NB4 (cell line): ENCODE measurements at regions not wholly inside any gene's neighbourhood (a gene's known extent, or its start where the extent isn't known, plus 50 kb on each side); places are given as distances from the start of the nearest gene placed in this dataset.

ENCODE experiments used
- DNase-seq: peaks from one replicate; pipeline ENCODE4 v3.0.0; 2010; ENCODE audit warnings: low read depth
- H3K4me3 ChIP-seq: one replicate; pipeline ENCODE4 v1.5.1; 2011; ENCODE audit warnings: mild to moderate bottlenecking, low read depth, low read length, moderate library complexity
- MYC ChIP-seq: IDR thresholded peaks from 2 replicates; pipeline ENCODE4 v1.6.1; 2011; ENCODE audit warnings: low read depth, low read length
- POLR2A ChIP-seq: IDR thresholded peaks from 2 replicates; pipeline ENCODE4 v1.6.1; 2011; ENCODE audit warnings: mild to moderate bottlenecking; ENCODE audit not compliant: insufficient read length; ENCODE audit errors: extremely low read depth
- TF ChIP-seq, protein P1 (sequence below): IDR thresholded peaks from 2 replicates; pipeline ENCODE4 v1.6.1; 2011; ENCODE audit warnings: low read depth, low read length
- TF ChIP-seq, protein P2 (sequence below): IDR thresholded peaks from one replicate; pipeline ENCODE4 v1.5.1; 2012; ENCODE audit warnings: low read depth, low read length

DNA sequence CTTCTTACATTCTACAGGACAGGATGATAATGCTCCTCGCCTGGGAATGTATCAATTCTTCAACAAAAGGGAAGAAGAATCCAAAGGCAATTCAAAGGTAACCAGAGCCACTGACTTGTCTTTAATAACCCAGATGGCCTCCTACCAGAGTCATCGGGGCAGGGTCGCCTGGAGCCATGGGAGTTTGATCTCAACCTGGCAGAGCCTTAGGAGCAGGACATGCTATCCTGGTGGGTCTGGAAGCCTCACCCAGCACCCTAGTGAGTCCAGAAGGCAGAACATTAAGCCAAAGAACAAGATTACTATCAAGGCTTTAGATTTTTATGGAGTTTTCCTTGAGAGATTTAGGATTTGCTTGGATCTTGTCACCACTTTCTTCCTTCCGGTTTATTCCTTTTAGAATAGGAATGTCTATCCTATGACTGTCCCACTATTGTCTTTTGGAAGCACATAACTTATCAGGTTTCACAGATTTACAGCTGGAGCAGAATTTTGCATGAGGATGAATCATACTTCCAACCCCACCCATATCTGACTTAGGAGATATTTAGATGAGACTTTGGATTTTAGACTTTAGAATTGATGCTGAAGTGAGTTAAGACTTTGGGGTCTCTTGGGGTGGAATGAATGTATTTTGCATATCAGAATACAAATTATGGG is 330.3 kb upstream of the GOLIM4 start:
- no peak overlapping the region for H3K4me3 ChIP-seq
- DNase-seq, result no peak
- TF ChIP-seq MYC (no peak), POLR2A (no peak)
- TF ChIP-seq, protein P1, sequence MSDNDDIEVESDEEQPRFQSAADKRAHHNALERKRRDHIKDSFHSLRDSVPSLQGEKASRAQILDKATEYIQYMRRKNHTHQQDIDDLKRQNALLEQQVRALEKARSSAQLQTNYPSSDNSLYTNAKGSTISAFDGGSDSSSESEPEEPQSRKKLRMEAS, result no peak
- TF ChIP-seq, protein P2, sequence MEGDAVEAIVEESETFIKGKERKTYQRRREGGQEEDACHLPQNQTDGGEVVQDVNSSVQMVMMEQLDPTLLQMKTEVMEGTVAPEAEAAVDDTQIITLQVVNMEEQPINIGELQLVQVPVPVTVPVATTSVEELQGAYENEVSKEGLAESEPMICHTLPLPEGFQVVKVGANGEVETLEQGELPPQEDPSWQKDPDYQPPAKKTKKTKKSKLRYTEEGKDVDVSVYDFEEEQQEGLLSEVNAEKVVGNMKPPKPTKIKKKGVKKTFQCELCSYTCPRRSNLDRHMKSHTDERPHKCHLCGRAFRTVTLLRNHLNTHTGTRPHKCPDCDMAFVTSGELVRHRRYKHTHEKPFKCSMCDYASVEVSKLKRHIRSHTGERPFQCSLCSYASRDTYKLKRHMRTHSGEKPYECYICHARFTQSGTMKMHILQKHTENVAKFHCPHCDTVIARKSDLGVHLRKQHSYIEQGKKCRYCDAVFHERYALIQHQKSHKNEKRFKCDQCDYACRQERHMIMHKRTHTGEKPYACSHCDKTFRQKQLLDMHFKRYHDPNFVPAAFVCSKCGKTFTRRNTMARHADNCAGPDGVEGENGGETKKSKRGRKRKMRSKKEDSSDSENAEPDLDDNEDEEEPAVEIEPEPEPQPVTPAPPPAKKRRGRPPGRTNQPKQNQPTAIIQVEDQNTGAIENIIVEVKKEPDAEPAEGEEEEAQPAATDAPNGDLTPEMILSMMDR, result no peak

DNA sequence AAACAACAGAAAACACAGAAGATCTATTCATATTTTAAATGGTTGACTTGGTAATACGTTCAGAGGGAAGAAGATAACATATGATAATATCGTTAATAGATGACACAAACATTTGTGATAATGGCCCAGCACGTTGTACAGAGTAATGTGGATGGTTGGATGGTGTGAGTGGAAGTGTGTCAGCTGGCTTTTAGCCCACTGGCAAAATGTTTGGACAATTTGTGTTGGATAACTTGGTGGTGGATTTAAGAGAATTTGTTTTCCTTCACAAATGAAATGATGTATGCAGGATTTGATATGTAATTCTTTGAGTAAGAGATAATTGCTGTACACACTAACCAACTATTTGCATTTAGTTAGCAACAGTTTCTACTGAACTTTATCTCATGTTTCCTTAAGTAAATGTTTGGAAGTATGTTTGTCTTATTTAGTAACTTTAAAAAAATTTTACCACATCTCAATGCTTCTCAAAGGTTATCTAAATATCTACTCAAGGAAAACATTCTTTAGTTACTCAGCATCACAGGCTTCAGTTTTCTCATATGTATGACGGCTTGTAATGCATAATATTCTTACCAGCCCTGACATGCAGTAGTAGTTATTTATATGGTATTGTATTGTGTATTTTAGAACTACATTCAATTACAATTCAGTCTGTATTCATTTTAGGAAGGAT is 328.5 kb upstream of the GOLIM4 start:
- TF ChIP-seq MYC, result no peak
- TF ChIP-seq POLR2A, result no peak
- TF ChIP-seq, protein P2, result no peak
- TF ChIP-seq, protein P1, result no peak
- H3K4me3 ChIP-seq, result no peak overlapping the region
- no peak for DNase-seq

DNA sequence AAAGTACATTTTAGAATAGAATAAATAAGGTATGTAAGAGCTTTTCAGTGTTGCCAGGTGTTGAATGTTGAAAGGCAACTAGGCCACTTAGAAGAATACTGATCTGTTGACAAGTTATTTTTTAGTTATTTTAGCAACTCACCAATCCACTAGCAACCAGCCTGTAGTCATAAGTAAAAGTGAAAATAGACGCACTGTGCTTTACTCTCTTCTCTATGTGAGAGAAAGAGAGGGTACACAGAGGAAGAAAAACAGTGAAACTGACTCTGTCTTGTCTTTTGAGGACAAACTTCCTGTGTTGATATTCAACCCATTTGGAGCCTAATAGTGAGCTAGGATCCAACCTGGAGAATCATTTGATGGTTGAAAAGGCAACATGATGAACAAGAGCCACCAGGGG is 327.1 kb upstream of the GOLIM4 start:
- no peak overlapping the region for H3K4me3 ChIP-seq
- TF ChIP-seq, protein P1, result no peak
- TF ChIP-seq POLR2A (no peak), MYC (no peak)
- TF ChIP-seq, protein P2, result no peak
- DNase-seq, result no peak

DNA sequence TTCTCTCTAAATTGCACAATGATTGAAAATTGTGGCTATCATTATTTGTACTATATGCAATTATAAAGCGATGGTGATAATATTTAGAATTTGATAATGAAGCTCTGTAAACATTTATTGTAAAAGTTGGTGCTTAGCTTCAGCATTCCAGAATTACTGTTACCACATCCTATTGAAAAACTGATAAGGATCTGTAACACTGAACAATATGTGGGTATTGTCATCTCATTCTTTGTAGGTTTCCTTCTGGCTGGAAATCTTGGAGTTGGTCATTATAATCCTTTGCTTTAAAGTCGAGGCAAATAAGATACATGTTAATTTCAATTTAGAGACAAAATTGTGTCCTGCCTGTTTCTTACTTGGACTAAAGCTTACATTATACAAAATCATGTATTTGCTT is 323.4 kb upstream of the GOLIM4 start:
- no peak overlapping the region for H3K4me3 ChIP-seq
- no peak for DNase-seq
- no peak for TF ChIP-seq POLR2A
- TF ChIP-seq, protein P2, result no peak
- TF ChIP-seq MYC, result no peak
- TF ChIP-seq, protein P1, result no peak

DNA sequence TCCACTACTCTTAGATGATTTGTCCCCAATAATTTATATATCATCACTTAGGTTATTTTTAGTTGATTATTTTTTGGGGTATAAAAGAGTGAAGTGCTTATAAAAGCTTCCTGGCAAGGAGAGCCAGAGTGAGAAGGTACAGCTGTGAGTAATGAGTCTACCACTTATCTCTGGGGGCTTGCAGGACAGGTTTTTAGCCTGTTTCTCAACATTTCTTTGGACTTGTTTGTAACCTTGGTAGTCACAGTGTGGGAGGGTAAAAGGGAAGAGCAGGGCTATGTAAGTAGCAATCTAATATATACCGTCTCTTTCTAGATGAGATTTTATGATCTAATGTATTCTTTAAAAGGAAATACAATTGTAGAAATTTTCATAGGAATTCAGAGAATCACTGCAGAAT is 321.3 kb upstream of the GOLIM4 start:
- no peak overlapping the region for H3K4me3 ChIP-seq
- DNase-seq, result no peak
- TF ChIP-seq MYC, result no peak
- TF ChIP-seq, protein P1, result no peak
- TF ChIP-seq POLR2A, result no peak
- TF ChIP-seq, protein P2, result no peak
